Small intestine (tissue), 7 donors: ENCODE measurements at regions not wholly inside any gene's neighbourhood (a gene's known extent, or its start where the extent isn't known, plus 50 kb on each side); places are given as distances from the start of the nearest gene placed in this dataset.

Source experiments
- DNase-seq, 2 donors: peaks; one replicate each; pipeline versions ENCODE4 v3.0.0 to v3.0.0-alpha.2; 2013
- FAIRE-seq: peaks from 2 replicates; lab custom pipeline; 2012; peaks lifted over from hg19 to GRCh38; lab: Jason Lieb, UNC
- H3K27ac ChIP-seq, 3 donors: one replicate each; pipeline ENCODE4 v1.5.1; 2013; ENCODE audit warnings: low read length in 2 of 3, mild to moderate bottlenecking in 2 of 3, control low read depth in 1 of 3, inconsistent platforms in 1 of 3, low read depth in 1 of 3, moderate library complexity in 1 of 3
- H3K27me3 ChIP-seq, 3 donors: one replicate each; pipeline ENCODE4 v1.6.1; 2013; ENCODE audit warnings: low read length in 3 of 3, inconsistent platforms in 1 of 3; ENCODE audit not compliant: control insufficient read depth in 3 of 3, insufficient read depth in 3 of 3
- H3K36me3 ChIP-seq, 3 donors: one replicate each; pipeline ENCODE4 v1.6.1; 2013; ENCODE audit warnings: low read length in 3 of 3, inconsistent platforms in 1 of 3, low read depth in 1 of 3, mild to moderate bottlenecking in 1 of 3, moderate library complexity in 1 of 3; ENCODE audit not compliant: control insufficient read depth in 3 of 3, insufficient read depth in 2 of 3
- H3K4me1 ChIP-seq, 3 donors: one replicate each; pipeline ENCODE4 v1.6.1; 2013; ENCODE audit warnings: low read length in 2 of 3, inconsistent platforms in 1 of 3, low read depth in 1 of 3, mild to moderate bottlenecking in 1 of 3, moderate library complexity in 1 of 3; ENCODE audit not compliant: control insufficient read depth in 3 of 3, insufficient read depth in 2 of 3
- H3K4me3 ChIP-seq, 3 donors: one replicate each; pipeline ENCODE4 v1.5.1; 2013; ENCODE audit warnings: low read length in 3 of 3, control low read depth in 1 of 3, inconsistent platforms in 1 of 3, low read depth in 1 of 3, mild to moderate bottlenecking in 1 of 3, moderate library complexity in 1 of 3
- H3K9me3 ChIP-seq, 2 donors: one replicate each; pipeline ENCODE4 v1.6.1; 2013; ENCODE audit warnings: low read depth in 1 of 2, low read length in 1 of 2; ENCODE audit not compliant: control insufficient read depth in 2 of 2, insufficient read depth in 1 of 2
- WGBS, 3 donors: extraction: QIAGEN DNeasy Blood & Tissue Kit; methylation state at CpG; one replicate each; pipeline ENCODE4 v1.1.7; 2013; 5-methylcytosine and 5-hydroxymethylcytosine counted together
- donor health status: healthy with polysubstance abuse.
- donor health status: control.
- donor health status: control.
- donor health status: Bipolar disorder and iron deficiency.
- donor health status: healthy.

- Histone ChIP-seq H3K4me3 (no peak overlapping the region), H3K27me3 (no peaks in the 10 kb centered on the region), H3K36me3 (no peaks in the 10 kb centered on the region), H3K9me3 (peaks cover 0 to 8% of the 10 kb centered on the region in 2 donors), H3K4me1 (no peaks in the 10 kb centered on the region), H3K27ac (no peak overlapping the region)
- FAIRE-seq (no peak), DNase-seq (no peak)
Measured at GRCh38 chr4:117425636-117426035, 340.3 kb upstream of the TRAM1L1 start.

- FAIRE-seq (no peak), DNase-seq (no peak)
- Histone ChIP-seq H3K36me3 (no peaks in the 10 kb centered on the region), H3K9me3 (peaks cover 0 to 8% of the 10 kb centered on the region in 2 donors), H3K27ac (no peak overlapping the region), H3K27me3 (no peaks in the 10 kb centered on the region), H3K4me1 (no peaks in the 10 kb centered on the region), H3K4me3 (no peak overlapping the region)
- WGBS, 3 donors: 52 to 70% (median 65%) methylated on average over 1 of the region's 1 CpG
Measured at GRCh38 chr4:117428536-117428935, 343.2 kb upstream of the TRAM1L1 start.

GRCh38 chr4:117429061-117429460 is 343.7 kb upstream of the TRAM1L1 start:
- peaks cover 0 to 8% of the 10 kb centered on the region in 2 donors for H3K9me3 ChIP-seq
- 87 to 95% (median 90%) methylated on average over 2 of the region's 2 CpGs for WGBS, 3 donors
- no peaks in the 10 kb centered on the region for H3K4me1 ChIP-seq
- FAIRE-seq (no peak), DNase-seq (no peak)
- no peak overlapping the region for H3K27ac ChIP-seq
- no peaks in the 10 kb centered on the region for H3K27me3 ChIP-seq
- no peaks in the 10 kb centered on the region for H3K36me3 ChIP-seq
- no peak overlapping the region for H3K4me3 ChIP-seq

- DNase-seq: no peak
- Histone ChIP-seq H3K36me3 (no peaks in the 10 kb centered on the region), H3K27ac (no peak overlapping the region), H3K27me3 (no peaks in the 10 kb centered on the region), H3K4me3 (no peak overlapping the region), H3K4me1 (no peaks in the 10 kb centered on the region), H3K9me3 (peaks cover 0 to 8% of the 10 kb centered on the region in 2 donors)
- no peak for FAIRE-seq
- WGBS, 3 donors: 76 to 88% (median 77%) methylated on average over 5 of the region's 5 CpGs
Measured at GRCh38 chr4:117429506-117429905, 344.1 kb upstream of the TRAM1L1 start.

GRCh38 chr4:117434424-117434823 is 349.0 kb upstream of the TRAM1L1 start:
- H3K27ac ChIP-seq: no peak overlapping the region
- 16 to 38% (median 27%) methylated on average over 1 of the region's 1 CpG for WGBS, 3 donors
- H3K36me3 ChIP-seq: no peaks in the 10 kb centered on the region
- FAIRE-seq (no peak), DNase-seq (peak; percentile 1)
- no peak overlapping the region for H3K4me3 ChIP-seq
- H3K9me3 ChIP-seq: peaks cover 0 to 2% of the 10 kb centered on the region in 2 donors
- H3K4me1 ChIP-seq: no peaks in the 10 kb centered on the region
- no peaks in the 10 kb centered on the region for H3K27me3 ChIP-seq

GRCh38 chr4:117447925-117448324 is 362.5 kb upstream of the TRAM1L1 start:
- Histone ChIP-seq H3K27ac (no peak overlapping the region), H3K36me3 (no peaks in the 10 kb centered on the region), H3K9me3 (peaks cover 0 to 4% of the 10 kb centered on the region in 2 donors), H3K4me3 (no peak overlapping the region), H3K4me1 (no peaks in the 10 kb centered on the region), H3K27me3 (no peaks in the 10 kb centered on the region)
- DNase-seq: peak in 1 of 2 donors; percentile 1
- 83 to 93% (median 92%) methylated on average over 2 of the region's 2 CpGs for WGBS, 3 donors
- no peak for FAIRE-seq

GRCh38 chr4:117455088-117455487 is 369.7 kb upstream of the TRAM1L1 start:
- Histone ChIP-seq H3K36me3 (no peaks in the 10 kb centered on the region), H3K9me3 (no peaks in the 10 kb centered on the region), H3K4me3 (no peak overlapping the region), H3K27me3 (no peaks in the 10 kb centered on the region), H3K27ac (no peak overlapping the region), H3K4me1 (no peaks in the 10 kb centered on the region)
- FAIRE-seq (no peak), DNase-seq (no peak)
- 3 to 22% (median 15%) methylated on average over 1 of the region's 1 CpG for WGBS, 3 donors

GRCh38 chr4:117466388-117466787 is 381.0 kb upstream of the TRAM1L1 start:
- H3K27me3 ChIP-seq: no peaks in the 10 kb centered on the region
- H3K4me1 ChIP-seq: no peaks in the 10 kb centered on the region
- FAIRE-seq (no peak), DNase-seq (no peak)
- WGBS, 3 donors: 81 to 88% (median 83%) methylated on average over 5 of the region's 5 CpGs
- H3K36me3 ChIP-seq: no peaks in the 10 kb centered on the region
- H3K27ac ChIP-seq: no peak overlapping the region
- no peaks in the 10 kb centered on the region for H3K9me3 ChIP-seq
- no peak overlapping the region for H3K4me3 ChIP-seq

- no peak for DNase-seq
- H3K9me3 ChIP-seq: peaks cover 0 to 1% of the 10 kb centered on the region in 2 donors
- no peak for FAIRE-seq
- H3K4me3 ChIP-seq: no peak overlapping the region
- 16 to 46% (median 24%) methylated on average over 2 of the region's 2 CpGs for WGBS, 3 donors
- H3K27ac ChIP-seq: no peak overlapping the region
- no peaks in the 10 kb centered on the region for H3K4me1 ChIP-seq
- no peaks in the 10 kb centered on the region for H3K27me3 ChIP-seq
- H3K36me3 ChIP-seq: no peaks in the 10 kb centered on the region
Measured at GRCh38 chr4:117467404-117467803, 382.0 kb upstream of the TRAM1L1 start.
